GM21825 (cell line): ENCODE measurements at regions not wholly inside any gene's neighbourhood (a gene's known extent, or its start where the extent isn't known, plus 50 kb on each side); places are given as distances from the start of the nearest gene placed in this dataset.

Source experiments
- ATAC-seq: cut with Tn5 transposase; IDR thresholded peaks from one replicate; pipeline ENCODE4 v1.9.1; 2021; ENCODE audit warnings: mild to moderate bottlenecking, moderate library complexity; ENCODE audit not compliant: unreplicated experiment

DNA sequence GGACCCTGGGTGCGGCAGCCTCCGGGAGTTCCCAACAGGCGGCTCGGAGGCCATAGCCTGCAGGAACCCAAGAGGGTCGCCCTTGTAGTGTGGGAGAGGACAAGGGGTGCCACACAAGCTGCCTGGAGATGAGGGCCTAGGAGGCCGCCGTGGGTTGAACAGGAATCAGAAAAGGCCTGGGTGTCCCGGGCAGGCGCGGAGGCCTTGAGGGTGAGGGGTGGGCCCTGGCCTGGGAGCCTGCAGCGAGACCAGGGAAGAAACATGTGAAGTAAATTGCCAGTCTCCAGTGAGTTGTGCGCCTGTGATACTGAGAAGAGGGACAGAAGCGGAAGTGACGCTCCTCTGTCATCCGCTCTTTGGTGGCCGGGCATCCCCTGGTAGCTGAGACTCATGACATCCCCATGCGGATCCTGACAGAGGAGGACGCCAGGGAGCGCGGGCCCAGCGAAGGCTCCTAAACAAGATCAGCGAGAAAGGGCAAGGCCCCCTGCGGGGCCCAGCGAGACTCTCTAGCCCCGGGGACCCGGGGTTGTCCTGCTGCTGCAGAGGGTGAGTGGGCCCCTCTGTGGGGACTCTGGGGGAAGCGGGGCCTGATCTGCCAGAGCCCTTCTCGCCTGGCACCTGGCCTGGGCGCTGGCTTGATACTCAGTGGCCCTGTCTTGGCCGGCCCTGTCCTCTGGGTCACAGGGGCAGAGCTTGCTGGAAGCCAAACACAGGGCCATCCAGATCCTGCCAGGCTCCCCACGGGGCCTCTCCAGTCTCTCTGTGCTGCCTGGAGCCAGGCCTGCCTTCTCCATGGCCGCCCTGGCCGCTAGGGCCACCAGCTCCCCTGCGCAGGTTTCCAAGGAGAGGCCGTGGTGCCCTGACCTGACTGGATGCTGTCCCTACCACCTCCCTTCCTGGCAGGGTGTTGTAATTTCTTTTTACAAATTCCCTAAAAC lies 788.4 kb downstream of the TLE4 start:
- ATAC-seq = no peak

DNA sequence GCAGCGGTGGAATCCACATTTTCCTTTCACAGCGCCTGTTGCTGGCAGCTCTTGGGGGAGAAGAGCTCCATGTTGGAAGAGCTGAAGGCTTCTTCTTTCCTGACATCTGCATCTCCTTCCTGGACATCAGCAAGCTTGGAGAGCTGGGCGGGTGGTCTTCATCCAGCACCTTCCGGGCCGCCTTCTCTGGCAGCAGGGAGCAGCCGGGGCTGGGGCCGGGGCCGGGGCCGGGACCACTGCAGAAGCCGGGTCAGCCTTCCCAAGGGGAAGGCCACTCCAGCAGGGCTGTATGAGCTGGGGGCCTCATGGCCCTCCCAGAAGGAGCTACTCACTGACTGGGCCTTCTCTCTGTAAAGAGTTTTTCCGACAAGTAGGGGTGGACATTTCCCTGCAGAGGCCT lies 787.5 kb downstream of the TLE4 start:
- no peak for ATAC-seq

DNA sequence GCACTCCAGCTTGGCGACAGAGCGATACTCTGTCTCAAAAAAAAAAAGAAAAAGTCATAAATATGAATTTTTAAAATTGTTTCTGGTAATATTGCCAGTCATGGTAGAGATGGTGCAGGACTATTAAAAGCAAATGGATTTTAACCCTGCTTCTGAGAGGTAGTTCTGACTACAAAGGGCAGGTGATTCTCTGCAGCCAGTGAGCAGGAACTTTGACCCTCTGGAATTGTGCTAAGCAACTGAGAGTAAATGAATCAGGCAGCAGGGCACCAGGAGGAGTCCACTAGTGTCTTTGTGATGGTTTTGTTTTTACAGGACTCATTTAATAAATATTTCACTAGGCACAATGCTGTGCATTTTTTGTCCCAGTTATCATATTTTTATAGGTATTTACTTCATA lies 781.2 kb downstream of the TLE4 start:
- ATAC-seq = no peak

DNA sequence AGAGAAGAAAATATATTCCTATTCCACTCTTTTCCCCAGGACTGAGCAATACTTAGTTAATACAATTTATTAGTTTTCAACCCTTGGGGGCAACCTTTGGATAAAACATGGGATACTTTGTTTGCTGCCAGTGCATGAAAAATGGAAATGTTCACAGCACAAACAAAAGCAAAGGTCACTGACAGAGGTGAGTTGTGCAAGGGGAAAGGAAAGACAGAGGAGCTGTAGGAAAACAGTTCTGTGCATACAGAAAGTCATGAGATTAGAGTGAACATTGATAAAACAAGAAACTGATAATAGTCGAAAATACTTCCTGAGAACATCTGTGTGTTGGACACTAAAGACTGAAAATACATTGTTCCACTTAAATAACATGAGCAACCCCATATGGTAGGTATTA lies 779.8 kb downstream of the TLE4 start:
- no peak for ATAC-seq

DNA sequence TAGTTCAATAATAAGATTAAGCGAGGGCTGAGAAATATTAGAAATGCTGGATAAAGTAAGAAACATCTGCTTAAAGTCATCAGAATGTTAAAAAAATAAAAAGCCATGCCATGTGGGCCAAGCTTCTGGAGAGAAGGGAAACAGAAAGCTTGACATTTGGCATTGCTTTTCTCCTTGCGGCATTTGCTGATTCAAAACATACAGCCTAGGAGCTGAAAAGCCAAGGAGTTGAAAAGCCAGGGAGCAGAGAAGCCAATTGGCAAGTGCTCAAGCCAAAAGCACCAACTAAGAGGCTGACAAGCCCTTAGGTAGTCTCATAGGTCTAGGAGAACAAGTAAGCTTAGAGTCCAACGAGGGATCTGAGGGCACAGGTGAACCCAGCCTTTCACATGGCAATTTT lies 754.3 kb downstream of the TLE4 start:
- ATAC-seq = no peak

DNA sequence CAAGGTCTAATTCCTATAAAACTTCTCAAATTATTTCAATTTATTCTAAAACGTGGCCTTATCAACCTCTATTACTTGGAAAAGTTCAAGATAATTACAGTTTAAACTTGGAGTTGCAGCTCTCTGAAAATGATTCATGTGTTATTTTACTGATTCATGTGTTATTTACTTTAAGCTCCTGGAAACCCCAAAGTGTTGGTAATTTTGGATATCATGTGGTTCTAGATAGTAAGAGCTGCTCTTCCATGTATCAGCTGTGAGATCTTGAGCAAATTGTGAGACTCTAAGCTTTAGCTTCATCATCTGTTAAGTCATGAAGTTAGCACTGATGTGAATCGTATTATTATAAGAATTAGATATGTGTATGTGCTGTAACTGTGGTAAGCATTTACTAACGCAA lies 749.2 kb downstream of the TLE4 start:
- no peak for ATAC-seq

DNA sequence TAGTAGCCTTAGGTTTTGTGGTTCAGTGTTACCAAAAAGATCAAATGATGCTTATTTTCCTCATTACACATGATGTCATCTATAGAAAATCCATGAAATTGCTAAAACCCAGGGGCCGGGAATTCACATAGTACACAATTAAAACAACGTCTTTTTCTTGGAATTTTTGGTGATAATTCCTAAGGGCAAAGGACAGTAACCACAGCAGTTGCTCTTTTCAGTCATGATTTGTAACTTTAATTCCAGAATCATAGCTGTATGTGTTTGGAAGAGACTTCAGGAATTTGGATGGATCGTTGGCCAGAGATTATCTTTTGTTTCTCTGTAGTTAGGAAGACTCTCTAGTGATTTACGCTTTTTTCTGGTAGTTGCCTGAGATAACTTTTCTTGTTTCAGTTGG lies 748.7 kb downstream of the TLE4 start:
- ATAC-seq = no peak

DNA sequence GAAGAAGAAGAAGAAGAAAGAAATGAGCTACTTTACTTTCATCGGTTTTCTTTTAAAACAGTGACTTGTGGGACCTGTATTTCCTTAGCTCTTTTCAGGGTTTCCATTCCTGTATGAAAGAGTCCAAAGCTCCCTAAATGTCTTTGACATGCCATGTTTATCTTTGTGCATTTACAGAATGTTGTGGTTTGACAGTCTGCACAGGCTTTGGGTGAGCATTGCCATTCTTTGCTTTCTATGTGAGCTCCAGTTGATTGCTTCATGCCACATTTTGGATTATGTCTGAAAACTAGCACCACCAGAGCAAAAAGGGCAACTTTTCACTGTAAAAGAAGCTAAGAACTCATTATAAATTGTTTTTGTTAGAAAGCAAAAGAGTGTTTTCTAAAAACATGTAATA lies 733.4 kb downstream of the TLE4 start:
- no peak for ATAC-seq

DNA sequence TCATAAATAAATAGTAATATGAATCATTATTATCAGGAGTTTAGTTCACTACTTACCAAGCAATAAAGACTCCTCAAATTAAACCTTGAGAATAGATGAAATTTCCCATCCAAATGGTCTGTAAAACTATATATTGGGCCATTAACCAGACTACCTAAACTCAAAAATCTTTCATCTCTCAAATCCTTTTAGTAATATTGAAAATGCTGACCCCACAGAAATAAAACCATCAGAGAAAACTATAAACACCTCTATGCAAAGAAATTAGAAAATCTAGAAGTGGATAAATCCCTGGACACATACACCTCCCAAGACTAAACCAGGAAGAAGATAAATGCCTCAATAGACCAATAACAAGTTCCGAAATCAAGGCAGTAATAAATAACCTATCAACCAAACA lies 723.2 kb downstream of the TLE4 start:
- no peak for ATAC-seq

DNA sequence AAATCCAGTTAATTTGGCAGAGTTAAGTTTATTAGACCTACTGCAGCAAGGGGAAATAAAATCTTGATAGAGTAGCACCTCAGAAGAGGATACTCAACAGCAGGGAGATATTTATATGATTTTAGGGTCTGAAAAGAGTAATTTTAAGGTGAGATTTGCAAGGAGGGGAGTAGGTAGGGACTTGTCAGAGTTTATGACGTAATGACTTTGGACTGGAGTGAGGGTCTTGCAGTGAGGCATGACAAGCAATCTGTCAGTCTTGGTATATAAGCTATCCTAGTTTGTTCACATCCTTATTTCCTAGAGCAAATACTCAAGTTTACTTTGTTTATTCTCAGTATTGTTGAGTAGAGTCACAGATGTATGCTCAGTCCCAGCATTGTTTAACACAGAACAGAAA lies 722.6 kb downstream of the TLE4 start:
- no peak for ATAC-seq

DNA sequence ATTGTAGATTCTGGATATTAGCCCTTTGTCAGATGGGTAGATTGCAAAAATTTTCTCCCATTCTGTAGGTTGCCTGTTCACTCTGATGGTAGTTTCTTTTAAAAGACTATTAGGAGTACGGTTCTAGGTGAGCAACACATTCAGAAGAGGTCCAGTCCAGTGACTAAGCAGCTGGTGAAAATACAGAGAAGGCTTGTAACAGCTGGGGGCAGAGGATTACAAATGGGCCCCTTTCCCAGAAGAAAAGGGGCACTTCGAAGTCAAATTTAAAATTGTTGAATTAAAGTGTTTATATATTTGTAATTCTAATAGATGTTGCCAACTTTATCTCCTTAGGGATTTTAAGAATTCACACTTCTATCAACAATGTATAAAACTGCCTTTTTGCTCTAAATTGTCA lies 720.5 kb downstream of the TLE4 start:
- ATAC-seq = no peak

DNA sequence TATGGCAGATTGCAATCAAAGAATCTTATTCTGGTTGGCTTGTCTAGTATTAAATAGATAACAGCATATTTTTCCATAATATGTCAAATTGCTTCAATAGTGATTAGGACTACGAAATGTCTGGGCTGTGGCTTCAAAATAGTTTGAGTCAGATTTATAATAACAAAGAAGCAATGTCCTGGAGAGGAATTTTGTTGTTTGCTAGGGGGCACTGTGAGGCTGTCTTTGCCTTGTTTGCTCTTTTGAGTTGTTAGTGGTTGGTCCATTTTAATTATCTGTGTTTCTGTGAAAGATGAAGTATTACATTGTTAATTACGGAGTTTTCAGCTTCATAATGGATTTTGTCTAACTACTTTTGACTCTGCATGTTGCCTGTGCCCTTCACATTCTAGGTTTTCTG lies 713.6 kb downstream of the TLE4 start:
- no peak for ATAC-seq

DNA sequence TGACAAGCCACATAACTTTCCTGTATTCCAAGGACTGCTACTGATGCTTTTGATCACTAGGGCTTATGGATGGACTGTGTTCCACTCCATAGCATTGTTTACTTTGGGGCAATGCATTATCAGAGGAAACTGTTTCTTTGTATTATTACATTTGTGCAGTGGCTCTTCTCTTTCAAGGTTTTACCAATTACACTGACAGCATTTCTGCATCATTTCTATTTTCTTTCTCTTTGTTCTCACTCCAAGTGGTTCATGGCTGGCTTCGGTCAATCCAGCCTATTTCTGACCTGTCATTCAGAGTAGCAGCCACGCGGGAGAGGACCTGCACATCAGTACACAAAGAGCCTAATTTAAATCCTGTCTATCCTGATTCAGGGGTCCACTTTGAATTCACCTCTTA lies 711.0 kb downstream of the TLE4 start:
- ATAC-seq = no peak

DNA sequence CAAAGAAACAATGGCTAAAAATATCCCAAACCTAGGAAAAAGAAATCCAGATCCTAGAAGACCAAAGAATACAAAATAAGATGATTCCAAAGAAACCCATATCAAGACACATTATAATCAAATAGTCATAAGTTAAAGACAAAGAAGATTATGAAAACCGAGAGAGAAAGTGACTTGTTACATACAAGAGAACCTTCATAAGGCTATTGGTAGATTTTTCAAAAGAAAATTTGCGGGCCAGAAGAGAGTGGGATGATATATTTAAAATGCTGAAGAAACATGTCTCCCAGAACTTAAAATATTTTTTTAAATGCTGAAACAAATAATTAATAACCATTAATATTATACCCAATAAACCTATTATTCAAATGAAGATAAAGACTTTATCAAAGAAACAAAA lies 687.3 kb downstream of the TLE4 start:
- no peak for ATAC-seq

DNA sequence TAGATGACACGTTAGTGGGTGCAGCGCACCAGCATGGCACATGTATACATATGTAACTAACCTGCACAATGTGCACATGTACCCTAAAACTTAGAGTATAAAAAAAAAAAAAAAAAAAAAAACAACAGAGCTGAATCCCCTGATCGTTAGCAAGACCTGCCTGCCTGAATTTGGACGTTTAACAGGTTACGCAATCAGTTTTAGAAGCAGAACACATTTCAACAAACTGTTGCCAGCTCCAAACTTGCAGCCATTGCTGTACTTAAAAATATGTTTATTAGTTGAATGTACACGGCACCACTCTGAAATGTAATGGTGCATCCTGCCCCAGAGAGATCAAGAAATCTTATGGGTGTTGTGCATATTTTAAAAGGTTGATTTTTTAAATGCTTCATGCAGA lies 680.0 kb downstream of the TLE4 start:
- ATAC-seq = no peak

DNA sequence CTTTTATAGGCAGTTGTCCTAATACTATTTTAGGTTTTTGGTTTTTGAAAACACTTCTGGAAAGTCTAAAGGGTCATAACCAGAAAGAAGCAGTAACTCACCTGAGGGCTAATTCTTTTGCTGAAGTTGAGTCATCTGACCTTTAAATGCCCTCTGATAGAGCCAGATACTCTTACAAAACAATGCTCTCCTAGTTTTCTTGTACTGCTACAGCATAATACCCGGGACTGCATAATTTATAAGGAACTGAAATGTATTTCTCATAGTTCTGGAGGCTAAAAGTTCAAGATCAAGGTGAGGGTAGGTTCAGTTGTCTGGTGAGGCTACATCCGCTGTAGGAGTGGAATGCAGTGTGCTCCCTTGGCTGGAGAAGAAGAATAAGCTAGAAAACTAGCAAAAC lies 670.3 kb downstream of the TLE4 start:
- no peak for ATAC-seq

DNA sequence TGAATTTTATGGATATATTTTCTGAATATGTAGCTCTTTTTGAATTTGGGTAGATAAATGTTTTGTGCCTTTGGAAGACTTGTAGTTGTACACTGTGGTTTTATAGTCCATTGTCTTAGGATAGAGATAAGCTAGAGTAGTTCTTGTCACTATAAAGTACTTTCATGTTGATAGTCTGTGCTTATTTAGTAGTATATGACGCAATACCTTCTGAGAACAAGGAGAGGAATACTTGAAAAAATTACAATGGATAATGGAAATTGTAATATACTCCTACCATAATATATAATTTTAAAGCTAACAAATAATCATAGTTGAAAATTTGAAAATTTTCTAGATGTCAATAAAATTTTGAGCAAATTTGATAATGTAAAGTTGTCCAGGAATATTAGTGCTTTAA lies 664.0 kb downstream of the TLE4 start:
- ATAC-seq = no peak

DNA sequence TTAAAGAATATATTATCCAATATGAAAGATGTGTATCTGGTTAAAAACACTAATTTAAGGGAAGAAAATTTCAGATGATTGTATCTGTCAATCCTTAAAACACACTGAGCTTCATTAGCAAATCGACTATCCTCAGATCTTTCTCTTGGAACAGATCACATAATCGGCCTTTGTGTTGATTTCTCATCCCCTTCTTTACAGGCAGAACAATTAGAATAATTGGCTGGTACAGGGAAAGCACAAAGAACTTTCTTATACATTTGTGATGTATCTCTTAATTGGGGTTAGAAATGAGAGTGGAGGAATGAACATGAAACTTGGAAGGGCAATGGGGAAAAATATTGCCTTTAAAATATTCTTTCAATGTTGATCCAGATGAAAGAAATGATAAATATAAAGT lies 662.1 kb downstream of the TLE4 start:
- no peak for ATAC-seq

DNA sequence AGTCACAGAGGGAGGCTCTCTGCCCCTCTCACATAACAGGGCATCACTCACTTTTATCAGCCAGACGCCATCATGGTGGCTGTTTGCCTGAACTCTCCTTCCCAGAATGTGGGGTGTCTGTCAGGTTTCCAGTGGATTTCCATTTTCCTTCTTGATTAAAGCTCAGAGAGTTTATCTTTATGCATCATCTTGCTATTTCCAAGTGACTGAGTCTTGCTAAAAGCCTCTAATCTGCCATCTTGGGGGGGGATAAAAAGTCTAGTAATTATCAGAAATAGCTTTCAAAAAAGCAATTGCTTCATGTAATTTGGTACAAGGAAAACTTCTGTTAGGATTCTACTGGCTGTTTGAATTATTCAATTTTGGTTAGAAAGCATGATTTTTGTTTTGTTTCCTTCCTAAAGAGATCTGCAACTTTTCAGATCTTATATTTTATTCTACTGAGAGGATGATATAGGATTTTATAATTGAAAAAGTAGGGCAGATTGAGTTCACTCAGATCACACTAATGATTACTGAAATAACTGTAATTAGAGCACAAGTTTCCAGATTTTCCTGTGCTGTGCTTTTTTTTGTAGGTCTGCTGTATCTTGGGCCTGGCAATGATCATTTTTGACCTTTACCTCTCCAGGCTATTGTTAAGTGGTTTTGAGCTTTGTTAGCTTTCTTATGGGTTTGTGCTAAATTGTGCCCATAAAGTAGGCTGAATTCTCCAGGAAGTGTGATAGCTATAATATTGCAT lies 661.5 kb downstream of the TLE4 start:
- ATAC-seq = no peak

DNA sequence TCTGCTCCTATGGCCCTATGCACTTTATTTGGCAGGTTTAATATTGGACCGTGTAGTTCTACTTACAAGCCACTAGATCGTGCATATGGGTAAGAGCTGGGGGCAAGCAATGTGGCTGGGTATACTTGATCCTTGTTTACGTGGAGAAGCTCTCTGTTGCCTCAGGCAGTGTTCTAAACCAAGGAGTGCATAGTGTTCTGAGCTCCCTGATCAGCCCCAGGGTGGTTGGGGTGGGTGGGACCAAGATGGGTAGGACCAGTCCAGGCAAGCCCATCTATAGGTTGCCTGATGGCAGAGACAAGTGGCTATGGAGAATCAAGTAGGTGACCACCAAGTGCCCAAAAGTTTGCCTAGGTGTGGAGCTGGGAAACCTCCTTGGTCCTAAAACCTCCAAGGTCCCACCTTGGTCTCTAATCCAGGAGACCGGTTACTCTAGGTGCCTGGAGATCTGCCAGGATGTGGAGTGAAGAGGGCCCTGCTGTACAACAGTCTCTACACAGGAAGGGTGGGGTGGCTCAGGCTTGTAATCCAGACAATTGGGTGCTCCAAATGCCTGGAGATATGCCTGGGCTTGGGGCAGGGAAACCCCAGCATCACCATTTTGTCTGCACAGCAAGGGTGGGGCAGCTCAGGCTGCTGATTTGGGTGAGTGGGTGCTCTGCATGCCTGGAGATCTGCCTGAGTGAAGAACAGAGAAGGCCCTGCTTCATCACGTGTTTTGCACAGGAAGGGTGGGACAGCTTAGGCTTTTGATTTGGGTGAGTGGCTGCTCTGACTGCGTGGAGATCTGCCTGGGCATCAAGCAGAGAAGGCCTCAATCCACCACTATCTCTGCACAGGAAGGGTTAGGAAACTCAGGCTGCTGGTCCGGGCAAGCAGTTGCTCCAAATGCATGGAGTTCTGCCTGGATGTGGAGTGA lies 659.8 kb downstream of the TLE4 start:
- ATAC-seq = no peak

DNA sequence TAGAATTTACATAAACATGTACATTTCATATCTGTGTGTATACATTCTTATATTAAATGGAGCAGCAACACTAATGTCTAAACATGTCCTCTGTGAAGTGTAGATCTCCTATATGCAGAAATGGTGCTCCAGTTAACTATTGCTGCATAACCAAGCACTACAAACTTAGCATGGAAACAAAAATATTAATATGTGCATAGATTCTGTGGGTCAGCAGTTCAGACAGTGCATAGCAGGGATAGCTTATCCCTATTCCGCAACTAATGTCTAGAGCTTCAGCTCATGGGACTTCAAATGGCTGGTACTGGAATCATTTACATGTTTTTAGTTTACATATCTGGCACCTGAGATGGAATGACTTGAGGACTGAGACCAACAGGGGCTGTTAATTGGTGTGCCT lies 652.1 kb downstream of the TLE4 start:
- no peak for ATAC-seq
